ENCODE measurements at regions not wholly inside any gene's neighbourhood (a gene's known extent, or its start where the extent isn't known, plus 50 kb on each side); places are given as distances from the start of the nearest gene placed in this dataset.

GRCh38 chr13:74346960-74347359, 212.8 kb upstream of the KLF12 start:
- Histone ChIP-seq H3K27ac (no peak overlapping the region), H3K4me3 (no peak overlapping the region), H3K27me3 (replicated peaks; ENCODE audit: insufficient read depth) (no peaks in the 10 kb centered on the region), H3K9me3 (no peaks in the 10 kb centered on the region), H3K36me3 (no peaks in the 10 kb centered on the region), H3K4me1 (replicated peaks) (no peaks in the 10 kb centered on the region)
- TF ChIP-seq POLR2AphosphoS5 (IDR thresholded peaks at IDR 0.05) (no peak), CTCF (IDR thresholded peaks at IDR 0.05) (no peak), POLR2A (IDR thresholded peaks at IDR 0.05) (no peak)
- intact Hi-C loops (cut with DNase I) = no loop called here
- no peak for DNase-seq (ENCODE audit: low spot score)
- 72% methylated on average over 5 of the region's 5 CpGs for WGBS

GRCh38 chr13:74338341-74338740, 204.1 kb upstream of the KLF12 start:
- 82% methylated on average over 1 of the region's 1 CpG for WGBS
- no peaks in the 10 kb centered on the region for H3K36me3 ChIP-seq
- intact Hi-C loops (cut with DNase I) = no loop called here
- H3K4me1 ChIP-seq (replicated peaks) = no peaks in the 10 kb centered on the region
- H3K4me3 ChIP-seq = no peak overlapping the region
- H3K27me3 ChIP-seq (replicated peaks; ENCODE audit: insufficient read depth) = no peaks in the 10 kb centered on the region
- TF ChIP-seq CTCF (IDR thresholded peaks at IDR 0.05) (no peak), POLR2A (IDR thresholded peaks at IDR 0.05) (no peak), POLR2AphosphoS5 (IDR thresholded peaks at IDR 0.05) (no peak)
- no peak overlapping the region for H3K27ac ChIP-seq
- H3K9me3 ChIP-seq = no peaks in the 10 kb centered on the region
- DNase-seq (ENCODE audit: low spot score) = no peak

GRCh38 chr13:74336546-74336945, 202.3 kb upstream of the KLF12 start:
- DNase-seq (ENCODE audit: low spot score) = no peak
- WGBS = 49% methylated on average over 1 of the region's 1 CpG
- Histone ChIP-seq H3K27ac (no peak overlapping the region), H3K4me3 (no peak overlapping the region), H3K9me3 (no peaks in the 10 kb centered on the region), H3K36me3 (no peaks in the 10 kb centered on the region), H3K4me1 (replicated peaks) (no peaks in the 10 kb centered on the region), H3K27me3 (replicated peaks; ENCODE audit: insufficient read depth) (no peaks in the 10 kb centered on the region)
- TF ChIP-seq POLR2AphosphoS5 (IDR thresholded peaks at IDR 0.05) (no peak), CTCF (IDR thresholded peaks at IDR 0.05) (no peak), POLR2A (IDR thresholded peaks at IDR 0.05) (no peak)
- intact Hi-C loops (cut with DNase I) = no loop called here

GRCh38 chr13:74335370-74335769, 201.2 kb upstream of the KLF12 start:
- no peaks in the 10 kb centered on the region for H3K9me3 ChIP-seq
- H3K4me1 ChIP-seq (replicated peaks) = no peaks in the 10 kb centered on the region
- intact Hi-C loops (cut with DNase I) = no loop called here
- H3K27ac ChIP-seq = no peak overlapping the region
- no peaks in the 10 kb centered on the region for H3K27me3 ChIP-seq (replicated peaks; ENCODE audit: insufficient read depth)
- WGBS = 80% methylated on average over 2 of the region's 2 CpGs
- DNase-seq (ENCODE audit: low spot score) = no peak
- H3K4me3 ChIP-seq = no peak overlapping the region
- H3K36me3 ChIP-seq = no peaks in the 10 kb centered on the region
- TF ChIP-seq POLR2A (IDR thresholded peaks at IDR 0.05) = no peak
- TF ChIP-seq POLR2AphosphoS5 (IDR thresholded peaks at IDR 0.05) = no peak
- TF ChIP-seq CTCF (IDR thresholded peaks at IDR 0.05) = no peak

GRCh38 chr13:74329962-74330361, 195.8 kb upstream of the KLF12 start:
- no peak for DNase-seq (ENCODE audit: low spot score)
- Histone ChIP-seq H3K27me3 (replicated peaks; ENCODE audit: insufficient read depth) (no peaks in the 10 kb centered on the region), H3K9me3 (no peaks in the 10 kb centered on the region), H3K36me3 (no peaks in the 10 kb centered on the region), H3K4me3 (no peak overlapping the region), H3K4me1 (replicated peaks) (no peaks in the 10 kb centered on the region), H3K27ac (no peak overlapping the region)
- TF ChIP-seq POLR2A (IDR thresholded peaks at IDR 0.05) = no peak
- no peak for TF ChIP-seq POLR2AphosphoS5 (IDR thresholded peaks at IDR 0.05)
- no peak for TF ChIP-seq CTCF (IDR thresholded peaks at IDR 0.05)
- intact Hi-C loops (cut with DNase I) = no loop called here
- 81% methylated on average over 4 of the region's 4 CpGs for WGBS
